ENCODE measurements at regions not wholly inside any gene's neighbourhood (a gene's known extent, or its start where the extent isn't known, plus 50 kb on each side); places are given as distances from the start of the nearest gene placed in this dataset.

- no peak overlapping the region for H3K4me3 ChIP-seq (replicated peaks; ENCODE audit: insufficient read depth, low read length)
- no peak for DNase-seq (ENCODE audit: low read depth in 1 of 2, low spot score in 1 of 2)
- H3K27ac ChIP-seq (replicated peaks) = no peak overlapping the region
- H3K27me3 ChIP-seq (ENCODE audit: insufficient read depth, poor library complexity, severe bottlenecking) = no peaks in the 10 kb centered on the region
- TF ChIP-seq POLR2AphosphoS5 (IDR thresholded peaks at IDR 0.05; ENCODE audit: low read depth) = no peak
- TF ChIP-seq GABPA (IDR thresholded peaks at IDR 0.05; ENCODE audit: low read depth) = no peak
- no peak for TF ChIP-seq REST (IDR thresholded peaks at IDR 0.05; ENCODE audit: insufficient replicate concordance, low read depth)
- no peak for TF ChIP-seq SPI1 (IDR thresholded peaks at IDR 0.05; ENCODE audit: borderline replicate concordance, low read depth)
- TF ChIP-seq CTCF (IDR thresholded peaks at IDR 0.05; ENCODE audit: insufficient read depth, low read length) = no peak
Observed at GRCh38 chr20:60867589-60867988, 384.5 kb upstream of the CDH4 start.

- no peak for DNase-seq (ENCODE audit: low read depth in 1 of 2, low spot score in 1 of 2)
- H3K4me3 ChIP-seq (replicated peaks; ENCODE audit: insufficient read depth, low read length) = no peak overlapping the region
- TF ChIP-seq GABPA (IDR thresholded peaks at IDR 0.05; ENCODE audit: low read depth) = no peak
- TF ChIP-seq REST (IDR thresholded peaks at IDR 0.05; ENCODE audit: insufficient replicate concordance, low read depth) = no peak
- no peak for TF ChIP-seq POLR2AphosphoS5 (IDR thresholded peaks at IDR 0.05; ENCODE audit: low read depth)
- no peak for TF ChIP-seq SPI1 (IDR thresholded peaks at IDR 0.05; ENCODE audit: borderline replicate concordance, low read depth)
- no peak for TF ChIP-seq CTCF (IDR thresholded peaks at IDR 0.05; ENCODE audit: insufficient read depth, low read length)
- no peak overlapping the region for H3K27ac ChIP-seq (replicated peaks)
- H3K27me3 ChIP-seq (ENCODE audit: insufficient read depth, poor library complexity, severe bottlenecking) = no peaks in the 10 kb centered on the region
Observed at GRCh38 chr20:60868316-60868891, 383.7 kb upstream of the CDH4 start.

- Histone ChIP-seq H3K4me3 (replicated peaks; ENCODE audit: insufficient read depth, low read length) (no peak overlapping the region), H3K27ac (replicated peaks) (no peak overlapping the region), H3K27me3 (ENCODE audit: insufficient read depth, poor library complexity, severe bottlenecking) (no peaks in the 10 kb centered on the region)
- no peak for TF ChIP-seq SPI1 (IDR thresholded peaks at IDR 0.05; ENCODE audit: borderline replicate concordance, low read depth)
- TF ChIP-seq REST (IDR thresholded peaks at IDR 0.05; ENCODE audit: insufficient replicate concordance, low read depth) = no peak
- TF ChIP-seq CTCF (IDR thresholded peaks at IDR 0.05; ENCODE audit: insufficient read depth, low read length) = no peak
- TF ChIP-seq GABPA (IDR thresholded peaks at IDR 0.05; ENCODE audit: low read depth) = no peak
- DNase-seq (ENCODE audit: low read depth in 1 of 2, low spot score in 1 of 2) = no peak
Observed at GRCh38 chr20:60869087-60869486, 383.0 kb upstream of the CDH4 start.

Measured in HL-60 (cell line).